Gastrocnemius medialis (tissue), 4 donors: ENCODE measurements at regions not wholly inside any gene's neighbourhood (a gene's known extent, or its start where the extent isn't known, plus 50 kb on each side); places are given as distances from the start of the nearest gene placed in this dataset.

ENCODE experiments used
- ATAC-seq, 2 donors: fragments of 150-250 bp; one replicate each; pipeline ENCODE4 v1.9.1; 2016
- DNase-seq, 2 donors: peaks; one replicate each; pipeline ENCODE4 v3.0.0-alpha.2; 2019
- H3K27ac ChIP-seq, 4 donors: fragments of 200-600 bp; sonication (generic); 1 replicate in 1 of 4; 2 replicates in 3 of 4; pipeline ENCODE4 v1.5.1; 2016 to 2018; ENCODE audit warnings: mild to moderate bottlenecking in 2 of 4, moderate library complexity in 1 of 4
- H3K27me3 ChIP-seq, 3 donors: fragments of 200-600 bp; sonication (generic) in 2 of 3; 1 replicate in 1 of 3; 2 replicates in 2 of 3; pipeline versions ENCODE4 v1.5.1 to v1.6.0; 2016 to 2019; ENCODE audit warnings: mild to moderate bottlenecking in 1 of 3, moderate library complexity in 1 of 3
- H3K36me3 ChIP-seq, 2 donors: fragments of 200-600 bp; sonication (generic) in 1 of 2; one replicate each; pipeline ENCODE4 v1.5.1; 2017 to 2018
- H3K4me1 ChIP-seq, 2 donors: fragments of 200-600 bp; sonication (generic) in 1 of 2; one replicate each; pipeline ENCODE4 v1.5.1; 2016 to 2017; ENCODE audit warnings: mild to moderate bottlenecking in 2 of 2
- H3K4me3 ChIP-seq, 4 donors: fragments of 200-600 bp; sonication (generic) in 3 of 4; 1 replicate in 1 of 4; 2 replicates in 3 of 4; pipeline ENCODE4 v1.5.1; 2016 to 2019; ENCODE audit warnings: mild to moderate bottlenecking in 2 of 4
- H3K9me3 ChIP-seq, 3 donors: fragments of 200-600 bp; sonication (generic) in 2 of 3; 1 replicate in 1 of 3; 2 replicates in 2 of 3; pipeline ENCODE4 v1.5.1; 2016 to 2019
- CTCF ChIP-seq, 5 experiments: fragments of 450-650 bp in 3 of 5; fragments of 200-600 bp in 2 of 5; sonication (generic) in 2 of 5; IDR thresholded peaks in 4 of 5; conservative IDR thresholded peaks in 1 of 5; 1 replicate in 4 of 5; 2 replicates in 1 of 5; pipeline ENCODE4 v1.5.1; 2016 to 2019; ENCODE audit warnings: antibody characterized with exemption in 5 of 5, mild to moderate bottlenecking in 3 of 5, moderate library complexity in 3 of 5
- POLR2A ChIP-seq, 2 donors: fragments of 450-650 bp; IDR thresholded peaks; one replicate each; pipeline ENCODE4 v1.6.1; 2017; ENCODE audit warnings: antibody characterized with exemption in 2 of 2, mild to moderate bottlenecking in 2 of 2, moderate library complexity in 2 of 2
- in situ Hi-C, 4 donors: fragments of 200-750 bp; cut with MboI; loops; one replicate each; pipeline versions ENCODE4 v1.15.0 to v1.8.0; 2017; ENCODE audit warnings: low sequenced_read_pairs in 4 of 4
- intact Hi-C: fragments of 100-400 bp; cut with DNase I; formaldehyde crosslinking; loops from one replicate; pipeline ENCODE4 v1.15.1; 2023; ENCODE audit warnings: low total_unique reads

- ATAC-seq (no peak), DNase-seq (no peak)
- Histone ChIP-seq H3K4me3 (no peak overlapping the region), H3K27me3 (no peaks in the 10 kb centered on the region), H3K36me3 (no peaks in the 10 kb centered on the region), H3K4me1 (peaks cover 0 to 2% of the 10 kb centered on the region in 2 donors), H3K9me3 (no peaks in the 10 kb centered on the region), H3K27ac (no peak overlapping the region)
- intact Hi-C loops = no loop called here
- TF ChIP-seq CTCF (IDR thresholded peaks at IDR 0.05 in 4 of 5, conservative IDR thresholded peaks at IDR 0.05 in 1 of 5) (no peak), POLR2A (IDR thresholded peaks at IDR 0.05) (no peak)
- in situ Hi-C loops = no loop called here
Observed at GRCh38 chr12:105836242-105836622, 302.5 kb downstream of the NUAK1 start.

GRCh38 chr12:105839629-105840127 lies 299.1 kb downstream of the NUAK1 start:
- no peak for DNase-seq
- no peak for TF ChIP-seq POLR2A (IDR thresholded peaks at IDR 0.05)
- no peak for TF ChIP-seq CTCF (IDR thresholded peaks at IDR 0.05 in 4 of 5, conservative IDR thresholded peaks at IDR 0.05 in 1 of 5)
- no peak overlapping the region for H3K27ac ChIP-seq
- no peak for ATAC-seq
- no peaks in the 10 kb centered on the region for H3K27me3 ChIP-seq
- peaks cover 2 to 5% of the 10 kb centered on the region in 2 donors for H3K4me1 ChIP-seq
- in situ Hi-C loops = no loop called here
- H3K4me3 ChIP-seq = no peak overlapping the region
- H3K36me3 ChIP-seq = no peaks in the 10 kb centered on the region
- H3K9me3 ChIP-seq = no peaks in the 10 kb centered on the region
- intact Hi-C loops = no loop called here

GRCh38 chr12:105840384-105840783 lies 298.4 kb downstream of the NUAK1 start:
- DNase-seq = no peak
- ATAC-seq = no peak
- no peaks in the 10 kb centered on the region for H3K9me3 ChIP-seq
- H3K27me3 ChIP-seq = no peaks in the 10 kb centered on the region
- in situ Hi-C loops (no loop called here), intact Hi-C loops (no loop called here)
- peaks cover 6% of the 10 kb centered on the region in 2 donors for H3K4me1 ChIP-seq
- H3K4me3 ChIP-seq = no peak overlapping the region
- H3K36me3 ChIP-seq = no peaks in the 10 kb centered on the region
- no peak overlapping the region for H3K27ac ChIP-seq
- TF ChIP-seq CTCF (IDR thresholded peaks at IDR 0.05 in 4 of 5, conservative IDR thresholded peaks at IDR 0.05 in 1 of 5) (no peak), POLR2A (IDR thresholded peaks at IDR 0.05) (no peak)

DNA sequence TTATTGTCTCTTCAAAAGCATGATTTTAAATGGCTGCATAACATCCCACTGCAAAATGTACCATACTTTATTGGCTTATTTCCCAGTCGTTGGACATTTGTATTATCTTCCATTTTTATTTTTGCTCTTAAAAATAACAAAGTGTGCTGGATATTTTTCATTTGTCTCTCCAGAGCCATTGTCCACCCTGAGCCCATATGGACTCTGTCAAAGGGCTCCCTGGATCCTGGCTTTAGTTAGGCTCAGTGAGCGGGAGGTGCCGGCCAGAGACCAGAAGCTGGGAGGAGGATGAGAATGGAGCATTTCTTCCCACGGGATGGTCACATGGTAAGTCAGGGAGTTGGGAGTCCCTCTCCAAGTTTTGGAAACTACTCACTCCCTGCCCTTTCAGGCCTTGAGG lies 296.9 kb downstream of the NUAK1 start:
- intact Hi-C loops = no loop called here
- DNase-seq = no peak
- H3K9me3 ChIP-seq = no peaks in the 10 kb centered on the region

More for the DNA sequence above, 296.9 kb downstream of the NUAK1 start:
- no peak overlapping the region for H3K4me3 ChIP-seq
- in situ Hi-C loops = no loop called here
- peaks cover 6% of the 10 kb centered on the region in 2 donors for H3K4me1 ChIP-seq
- no peak for TF ChIP-seq CTCF (IDR thresholded peaks at IDR 0.05 in 4 of 5, conservative IDR thresholded peaks at IDR 0.05 in 1 of 5)
- no peak for TF ChIP-seq POLR2A (IDR thresholded peaks at IDR 0.05)
- no peak overlapping the region for H3K27ac ChIP-seq
- no peak for ATAC-seq
- no peaks in the 10 kb centered on the region for H3K27me3 ChIP-seq
- H3K36me3 ChIP-seq = no peaks in the 10 kb centered on the region
